IPS-NIHi11 (cell line): ENCODE measurements at regions not wholly inside any gene's neighbourhood (a gene's known extent, or its start where the extent isn't known, plus 50 kb on each side); places are given as distances from the start of the nearest gene placed in this dataset.
"Not testable (repeated sequence)": the region's sequence is repeated elsewhere in the genome, so short reads cannot be mapped to it uniquely, and the experiment has no call there.

Experiments used
- DNase-seq: peaks from one replicate; pipeline ENCODE4 v3.0.0; 2012; ENCODE audit warnings: mixed read lengths, low spot score

GRCh38 chr21:16420031-16420724, 690.4 kb downstream of the USP25 start:
- peak; percentile 12 for DNase-seq

DNA sequence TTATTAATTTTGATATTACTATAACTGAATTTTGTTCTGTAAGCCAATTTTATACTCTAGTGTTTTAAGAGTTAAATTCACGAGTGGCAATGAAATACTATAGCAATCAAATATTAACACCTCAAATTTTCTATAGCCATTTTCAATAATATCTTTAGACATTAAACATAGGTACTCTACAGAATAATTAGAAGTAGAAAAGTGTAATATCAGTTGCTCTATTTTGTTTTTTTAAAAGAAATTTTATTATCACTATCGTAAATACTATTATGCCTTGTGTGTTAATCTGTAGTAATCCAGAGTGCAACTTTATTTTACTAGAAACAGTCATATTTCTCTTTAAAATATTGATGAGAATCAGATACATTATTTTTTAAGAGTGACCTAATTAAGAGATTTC, 691.2 kb downstream of the USP25 start:
- DNase-seq = no peak

DNA sequence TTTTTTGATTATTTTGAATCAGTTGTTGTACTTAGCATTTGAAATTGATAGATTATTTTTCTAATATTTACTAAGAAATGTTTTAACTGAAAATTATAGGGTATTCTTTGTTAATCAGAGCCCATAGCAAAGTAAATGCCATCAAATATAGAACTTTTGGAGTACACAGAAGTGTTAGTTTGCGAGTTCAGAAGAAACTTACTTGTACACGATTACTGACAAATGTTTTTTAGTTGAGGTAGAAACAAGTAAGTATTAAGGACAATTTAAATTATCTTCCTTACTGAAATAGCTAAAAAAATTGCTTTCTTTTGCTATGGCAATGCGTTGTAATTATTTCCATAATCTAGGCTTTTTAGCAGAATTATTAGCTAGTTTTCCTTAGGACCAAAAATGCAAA, 692.2 kb downstream of the USP25 start:
- no peak for DNase-seq

DNA sequence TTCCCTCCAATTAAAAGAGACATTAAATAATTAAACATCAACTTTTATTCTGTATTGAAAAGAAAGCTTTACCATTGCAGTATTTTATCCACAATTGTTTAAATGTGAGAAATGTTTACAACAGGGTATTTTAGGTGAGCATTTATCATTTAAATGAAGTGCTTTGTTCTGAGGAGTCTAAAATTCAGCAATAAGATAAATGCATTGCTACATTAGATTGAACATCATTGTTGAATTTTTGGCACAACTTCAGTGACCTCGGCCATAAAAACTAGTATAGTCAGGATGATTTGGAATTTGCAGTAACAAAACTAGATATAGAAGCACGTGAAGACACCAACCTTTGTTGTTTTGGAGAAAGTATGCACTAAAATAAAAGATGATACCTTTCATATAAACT, 692.9 kb downstream of the USP25 start:
- no peak for DNase-seq

- no peak for DNase-seq
Observed at GRCh38 chr21:16423921-16424320, 694.1 kb downstream of the USP25 start.

GRCh38 chr21:16424331-16424751, 694.6 kb downstream of the USP25 start:
- no peak for DNase-seq

DNA sequence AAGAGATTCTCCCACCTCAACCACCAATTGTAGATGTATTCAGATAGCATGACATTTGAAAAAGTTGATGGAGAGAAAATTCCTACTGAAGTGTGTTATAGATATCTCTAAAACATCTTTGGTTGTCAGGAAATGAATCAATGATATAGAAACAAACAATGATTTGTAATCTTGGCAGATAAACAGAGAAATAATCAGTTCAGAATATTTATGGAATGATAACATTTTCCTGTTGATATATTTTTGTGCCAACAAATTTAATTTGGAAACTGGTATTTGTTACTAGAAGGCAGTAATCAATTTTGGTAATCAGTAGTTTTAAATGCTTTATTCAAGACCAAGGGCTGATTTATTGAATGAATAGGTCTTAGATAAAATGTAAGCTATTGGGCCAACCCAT, 695.6 kb downstream of the USP25 start:
- no peak for DNase-seq

GRCh38 chr21:16426936-16427335, 697.2 kb downstream of the USP25 start:
- DNase-seq = no peak

GRCh38 chr21:16427587-16428087, 697.9 kb downstream of the USP25 start:
- DNase-seq = no peak

- no peak for DNase-seq
Observed at GRCh38 chr21:16437586-16437985, 707.8 kb downstream of the USP25 start.

- no peak for DNase-seq
Observed at GRCh38 chr21:16438761-16439160, 709.0 kb downstream of the USP25 start.

DNA sequence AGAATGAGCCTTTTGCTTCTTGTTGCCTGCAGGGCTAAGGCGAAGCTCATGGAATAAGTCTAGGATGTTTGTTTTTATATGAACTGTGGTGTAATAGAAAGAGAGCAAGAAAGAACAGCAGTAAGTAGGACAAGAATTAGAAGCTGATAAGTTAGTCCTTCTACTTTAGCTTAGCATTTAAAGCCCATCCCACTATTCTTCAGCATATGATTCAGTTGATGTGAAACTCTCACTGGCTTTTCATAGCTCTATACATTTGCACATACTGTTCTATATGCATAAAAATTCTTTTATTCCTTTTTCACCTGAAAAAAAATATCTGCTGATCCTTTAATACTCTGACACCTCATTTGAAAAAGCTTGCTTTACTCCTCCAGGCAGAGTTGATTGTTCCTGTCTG, 712.0 kb downstream of the USP25 start:
- no peak for DNase-seq

- no peak for DNase-seq
Observed at GRCh38 chr21:16454399-16454798, 724.6 kb downstream of the USP25 start.

DNA sequence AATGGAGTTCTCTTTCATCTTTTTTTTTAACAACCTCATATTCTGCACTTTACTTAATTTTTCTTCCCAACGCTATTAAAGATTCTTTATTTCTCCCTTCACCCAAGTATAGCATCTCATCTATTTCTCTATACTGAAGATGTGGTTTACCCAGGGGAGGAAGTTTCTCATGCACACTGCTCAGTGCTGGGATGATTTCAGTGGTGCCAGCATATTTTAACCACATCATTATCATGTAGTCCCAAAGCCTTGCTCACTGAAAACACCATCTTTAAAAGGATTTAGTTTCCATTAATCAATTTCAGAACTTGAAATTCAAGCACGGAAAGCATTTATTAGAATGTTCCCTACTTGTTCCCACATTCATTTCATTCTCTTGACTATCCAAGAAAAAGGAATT, 725.7 kb downstream of the USP25 start:
- DNase-seq = no peak

- DNase-seq = no peak
Observed at GRCh38 chr21:16455978-16456377, 726.2 kb downstream of the USP25 start.

DNA sequence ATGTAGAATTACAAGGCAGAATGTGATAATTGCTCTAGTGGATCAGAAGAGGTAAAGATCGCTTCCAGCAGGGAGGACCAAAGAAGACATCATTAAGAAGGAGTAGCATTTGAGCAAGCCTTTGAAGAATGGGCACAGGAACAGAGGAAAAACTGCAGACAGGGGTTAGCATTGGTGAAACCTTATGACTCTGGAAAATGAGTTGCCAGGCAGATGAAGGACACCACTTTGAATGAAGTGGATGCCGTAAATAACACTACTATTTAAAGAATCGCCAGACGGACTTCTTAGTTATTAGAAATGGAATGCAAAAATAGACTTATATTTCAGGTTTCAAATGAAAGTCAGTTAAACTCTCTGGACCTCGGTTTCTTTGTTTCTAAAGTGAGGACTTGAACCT, 727.7 kb downstream of the USP25 start:
- no peak for DNase-seq

GRCh38 chr21:16460936-16461335, 731.2 kb downstream of the USP25 start:
- DNase-seq = peak; percentile 17

DNA sequence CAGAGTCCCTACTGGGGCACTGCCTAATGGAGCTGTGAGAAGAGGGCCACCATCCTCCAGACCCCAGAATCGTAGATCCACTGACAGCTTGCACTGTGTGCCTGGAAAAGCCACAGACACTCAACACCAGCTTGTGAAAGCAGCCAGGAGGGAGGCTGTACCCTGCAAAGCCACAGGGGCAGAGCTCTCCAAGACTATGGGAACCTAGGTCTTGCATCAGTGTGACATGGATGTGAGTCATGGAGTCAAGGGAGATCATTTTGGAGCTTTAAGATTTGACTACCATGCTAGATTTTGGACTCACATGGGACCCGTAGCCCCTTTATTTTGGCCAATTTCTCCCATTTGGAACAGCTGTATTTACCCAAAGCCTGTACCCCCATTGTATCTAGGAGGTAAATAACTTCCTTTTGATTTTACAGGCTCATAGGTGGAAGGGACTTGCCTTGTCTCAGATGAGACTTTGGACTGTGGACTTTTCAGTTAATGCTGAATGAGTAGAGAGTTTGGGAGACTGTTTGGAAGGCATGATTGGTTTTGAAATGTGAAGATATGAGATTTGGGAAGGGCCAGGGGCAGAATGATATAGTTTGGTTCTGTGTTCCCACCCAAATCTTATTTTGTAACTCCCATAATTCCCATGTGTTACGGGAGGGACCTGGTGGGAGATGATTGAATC, 734.6 kb downstream of the USP25 start:
- DNase-seq = not testable (repeated sequence)

GRCh38 chr21:16468184-16468583, 738.4 kb downstream of the USP25 start:
- no peak for DNase-seq

- no peak for DNase-seq
Observed at GRCh38 chr21:16473988-16474387, 744.2 kb downstream of the USP25 start.

GRCh38 chr21:16476056-16476825, 746.5 kb downstream of the USP25 start:
- DNase-seq = no peak

DNA sequence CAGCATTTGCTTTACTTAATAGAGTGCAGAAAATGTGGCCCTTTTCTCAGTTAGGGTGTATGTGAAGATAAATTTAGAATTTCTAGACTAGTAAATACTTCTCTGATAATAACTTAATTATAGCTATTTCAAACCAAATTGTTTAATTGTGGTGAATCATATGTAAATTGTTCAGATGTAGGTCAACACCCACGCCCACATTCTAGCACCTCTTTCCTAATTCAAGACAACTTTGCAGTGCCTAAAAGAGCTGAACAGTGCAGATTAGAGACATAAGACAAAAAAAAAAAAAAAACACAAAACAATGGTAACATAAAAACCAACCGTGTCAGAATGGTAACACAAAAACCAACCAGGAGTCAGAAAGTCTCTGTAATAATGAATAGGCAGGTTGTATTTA, 758.3 kb downstream of the USP25 start:
- DNase-seq = no peak

GRCh38 chr21:16492356-16492755, 762.6 kb downstream of the USP25 start:
- DNase-seq = no peak
